ENCODE measurements at regions not wholly inside any gene's neighbourhood (a gene's known extent, or its start where the extent isn't known, plus 50 kb on each side); places are given as distances from the start of the nearest gene placed in this dataset.

- DNase-seq (ENCODE audit: low spot score): no peak
- no peak for TF ChIP-seq CTCF (IDR thresholded peaks at IDR 0.05)
- ATAC-seq (ENCODE audit: low FRiP score): no peak
Measured at GRCh38 chrX:40346379-40346778, 234.4 kb upstream of the ATP6AP2 start.

- ATAC-seq (ENCODE audit: low FRiP score) (no peak), DNase-seq (ENCODE audit: low spot score) (no peak)
- TF ChIP-seq CTCF (IDR thresholded peaks at IDR 0.05): no peak
Measured at GRCh38 chrX:40343319-40343718, 237.5 kb upstream of the ATP6AP2 start.

GRCh38 chrX:40340116-40340515 is 240.7 kb upstream of the ATP6AP2 start:
- TF ChIP-seq CTCF (IDR thresholded peaks at IDR 0.05): no peak
- no peak for ATAC-seq (ENCODE audit: low FRiP score)
- no peak for DNase-seq (ENCODE audit: low spot score)

GRCh38 chrX:40333344-40333743 is 235.6 kb upstream of the BCOR start:
- no peak for TF ChIP-seq CTCF (IDR thresholded peaks at IDR 0.05)
- no peak for DNase-seq (ENCODE audit: low spot score)
- ATAC-seq (ENCODE audit: low FRiP score): no peak

GRCh38 chrX:40331762-40332161 is 234.0 kb upstream of the BCOR start:
- ATAC-seq (ENCODE audit: low FRiP score) (no peak), DNase-seq (ENCODE audit: low spot score) (no peak)
- no peak for TF ChIP-seq CTCF (IDR thresholded peaks at IDR 0.05)

GRCh38 chrX:40331353-40331752 is 233.6 kb upstream of the BCOR start:
- DNase-seq (ENCODE audit: low spot score): no peak
- TF ChIP-seq CTCF (IDR thresholded peaks at IDR 0.05): no peak
- no peak for ATAC-seq (ENCODE audit: low FRiP score)

GRCh38 chrX:40329616-40330015 is 231.9 kb upstream of the BCOR start:
- DNase-seq (ENCODE audit: low spot score): no peak
- no peak for TF ChIP-seq CTCF (IDR thresholded peaks at IDR 0.05)
- ATAC-seq (ENCODE audit: low FRiP score): no peak
